SU-DHL-6 (cell line): ENCODE measurements at regions not wholly inside any gene's neighbourhood (a gene's known extent, or its start where the extent isn't known, plus 50 kb on each side); places are given as distances from the start of the nearest gene placed in this dataset.

ENCODE experiments used
- H2AFZ ChIP-seq: fragments of 200-600 bp; sonication (generic); 2 replicates; pipeline ENCODE4 v1.6.1; 2014; ENCODE audit warnings: low read depth, mild to moderate bottlenecking, moderate library complexity, mixed read lengths, antibody characterized with exemption, low read length; ENCODE audit not compliant: severe bottlenecking
- H3F3A ChIP-seq: fragments of 200-600 bp; shearing (Covaris generic); 2 replicates; pipeline ENCODE4 v1.6.0; 2016; ENCODE audit warnings: antibody characterized with exemption, mild to moderate bottlenecking; ENCODE audit not compliant: insufficient read depth
- H3K27ac ChIP-seq: fragments of 200-600 bp; sonication (generic); 2 replicates; pipeline ENCODE4 v1.5.1; 2016; ENCODE audit warnings: low read depth, mild to moderate bottlenecking, low read length, moderate library complexity, mixed read lengths
- H3K27me3 ChIP-seq: fragments of 200-600 bp; sonication (generic), shearing (Covaris generic); 2 replicates; pipeline ENCODE4 v1.6.0; 2014; ENCODE audit warnings: mild to moderate bottlenecking, low read length
- H3K36me3 ChIP-seq: fragments of 200-600 bp; sonication (generic); 2 replicates; pipeline ENCODE4 v1.6.1; 2014; ENCODE audit warnings: mild to moderate bottlenecking, low read length, mixed read lengths
- H3K4me2 ChIP-seq: fragments of 300-600, 200-600 bp; shearing (Covaris generic), sonication (generic); 2 replicates; pipeline ENCODE4 v1.6.0; 2014; ENCODE audit warnings: low read length, low read depth, mild to moderate bottlenecking; ENCODE audit not compliant: poor library complexity, severe bottlenecking
- H3K4me3 ChIP-seq: fragments of 200-600 bp; sonication (generic); 2 replicates; pipeline ENCODE4 v1.5.1; 2014; ENCODE audit warnings: antibody characterized with exemption, low read length, mild to moderate bottlenecking, mixed read lengths; ENCODE audit not compliant: insufficient read depth, poor library complexity, severe bottlenecking
- H3K79me2 ChIP-seq: fragments of 200-600 bp; sonication (generic); 2 replicates; pipeline ENCODE4 v1.6.1; 2014; ENCODE audit warnings: mild to moderate bottlenecking, low read length, moderate library complexity; ENCODE audit not compliant: insufficient read depth
- H3K9ac ChIP-seq: fragments of 200-600 bp; sonication (generic); 2 replicates; pipeline ENCODE4 v1.7.0; 2014; ENCODE audit warnings: mild to moderate bottlenecking, low read length
- H3K9me2 ChIP-seq: fragments of 200-600 bp; sonication (generic); replicated peaks from 2 replicates; pipeline ENCODE4 v1.6.1; 2014; ENCODE audit warnings: low read length; ENCODE audit not compliant: insufficient read depth
- H3K9me3 ChIP-seq: fragments of 200-600 bp; sonication (generic); 2 replicates; pipeline ENCODE4 v1.6.1; 2014; ENCODE audit warnings: low read length, mixed read lengths; ENCODE audit not compliant: insufficient read depth
- H4K20me1 ChIP-seq: fragments of 200-600 bp; sonication (generic); 2 replicates; pipeline ENCODE4 v1.6.1; 2014; ENCODE audit warnings: low read depth, mild to moderate bottlenecking, antibody characterized with exemption, low read length, moderate library complexity, mixed read lengths
- CTCF ChIP-seq: fragments of 200-600 bp; sonication (generic); IDR thresholded peaks from one replicate; pipeline ENCODE4 v1.5.1; 2017; ENCODE audit warnings: antibody characterized with exemption, mild to moderate bottlenecking, low read length, moderate library complexity; ENCODE audit not compliant: insufficient read depth, poor library complexity, severe bottlenecking
- EZH2phosphoT487 ChIP-seq: fragments of 200-600 bp; sonication (generic), shearing (Covaris generic); conservative IDR thresholded peaks from 2 replicates; pipeline ENCODE4 v1.6.1; 2018; ENCODE audit warnings: mild to moderate bottlenecking, antibody characterized with exemption, low read length, moderate library complexity, mixed read lengths

- no peak overlapping the region for H3K4me3 ChIP-seq
- H3K79me2 ChIP-seq, result no peaks in the 10 kb centered on the region
- H3K36me3 ChIP-seq, result no peaks in the 10 kb centered on the region
- H3F3A ChIP-seq, result no peaks in the 10 kb centered on the region
- no peaks in the 10 kb centered on the region for H3K27me3 ChIP-seq
- no peak overlapping the region for H3K27ac ChIP-seq
- TF ChIP-seq EZH2phosphoT487, result no peak
- TF ChIP-seq CTCF, result no peak
- no peaks in the 10 kb centered on the region for H4K20me1 ChIP-seq
- H3K9me3 ChIP-seq, result no peaks in the 10 kb centered on the region
- H3K9me2 ChIP-seq, result no peaks in the 10 kb centered on the region
- no peak overlapping the region for H3K4me2 ChIP-seq
- no peak overlapping the region for H2AFZ ChIP-seq
- H3K9ac ChIP-seq, result no peak overlapping the region
Observed at GRCh38 chr13:85665286-85665685, 133.9 kb downstream of the SLITRK6 start.

GRCh38 chr13:85663856-85664255 is 135.4 kb downstream of the SLITRK6 start:
- Histone ChIP-seq H3K4me3 (no peak overlapping the region), H3F3A (no peaks in the 10 kb centered on the region), H3K27me3 (no peaks in the 10 kb centered on the region), H4K20me1 (no peaks in the 10 kb centered on the region), H3K9me2 (no peaks in the 10 kb centered on the region), H3K9me3 (no peaks in the 10 kb centered on the region), H3K4me2 (no peak overlapping the region), H2AFZ (no peak overlapping the region), H3K9ac (no peak overlapping the region), H3K79me2 (no peaks in the 10 kb centered on the region), H3K36me3 (no peaks in the 10 kb centered on the region), H3K27ac (no peak overlapping the region)
- TF ChIP-seq EZH2phosphoT487 (no peak), CTCF (no peak)

- TF ChIP-seq EZH2phosphoT487 (no peak), CTCF (no peak)
Observed at GRCh38 chr13:85662186-85662585, 137.0 kb downstream of the SLITRK6 start.

GRCh38 chr13:85661675-85662074 is 137.5 kb downstream of the SLITRK6 start:
- Histone ChIP-seq H3K9ac (no peak overlapping the region), H3K36me3 (no peaks in the 10 kb centered on the region), H2AFZ (no peak overlapping the region), H3K9me3 (no peaks in the 10 kb centered on the region), H3K27me3 (no peaks in the 10 kb centered on the region), H3K4me3 (no peak overlapping the region), H4K20me1 (no peaks in the 10 kb centered on the region), H3K9me2 (no peaks in the 10 kb centered on the region), H3K27ac (no peak overlapping the region), H3K79me2 (no peaks in the 10 kb centered on the region), H3F3A (no peaks in the 10 kb centered on the region), H3K4me2 (no peak overlapping the region)
- TF ChIP-seq CTCF, result no peak
- no peak for TF ChIP-seq EZH2phosphoT487

More at GRCh38 chr13:85662186-85662585, 137.0 kb downstream of the SLITRK6 start:
- no peaks in the 10 kb centered on the region for H3F3A ChIP-seq
- no peak overlapping the region for H3K4me3 ChIP-seq
- H3K4me2 ChIP-seq, result no peak overlapping the region
- H3K27me3 ChIP-seq, result no peaks in the 10 kb centered on the region
- no peak overlapping the region for H2AFZ ChIP-seq
- H3K9ac ChIP-seq, result no peak overlapping the region
- H3K27ac ChIP-seq, result no peak overlapping the region
- no peaks in the 10 kb centered on the region for H4K20me1 ChIP-seq
- no peaks in the 10 kb centered on the region for H3K79me2 ChIP-seq
- no peaks in the 10 kb centered on the region for H3K9me2 ChIP-seq
- no peaks in the 10 kb centered on the region for H3K36me3 ChIP-seq
- no peaks in the 10 kb centered on the region for H3K9me3 ChIP-seq
